ENCODE measurements at regions not wholly inside any gene's neighbourhood (a gene's known extent, or its start where the extent isn't known, plus 50 kb on each side); places are given as distances from the start of the nearest gene placed in this dataset.
"Not testable (repeated sequence)": the region's sequence is repeated elsewhere in the genome, so short reads cannot be mapped to it uniquely, and the experiment has no call there.

DNA sequence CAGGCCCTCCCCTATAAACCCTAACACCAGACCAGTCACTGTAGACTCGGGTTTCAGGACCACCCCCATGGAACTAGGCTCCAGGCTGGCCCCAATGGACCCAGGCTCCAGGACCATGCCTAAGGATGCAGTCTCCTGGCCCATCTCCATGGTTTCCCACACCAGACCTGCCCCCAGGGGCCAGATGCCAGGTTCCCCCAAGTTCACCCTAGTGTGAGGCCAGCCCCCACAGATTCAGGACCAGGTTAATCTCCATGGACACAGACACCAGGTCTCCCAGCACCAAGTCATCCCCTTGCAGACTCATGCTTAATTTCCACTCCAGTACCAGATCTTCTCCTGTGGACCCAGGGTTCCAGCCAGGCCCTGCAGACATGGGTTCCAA lies 103.8 kb upstream of the LANCL2 start:
- DNase-seq, result no peak

- not testable (repeated sequence) for DNase-seq
Observed at GRCh38 chr7:55265328-55265727, 99.8 kb upstream of the LANCL2 start.

DNA sequence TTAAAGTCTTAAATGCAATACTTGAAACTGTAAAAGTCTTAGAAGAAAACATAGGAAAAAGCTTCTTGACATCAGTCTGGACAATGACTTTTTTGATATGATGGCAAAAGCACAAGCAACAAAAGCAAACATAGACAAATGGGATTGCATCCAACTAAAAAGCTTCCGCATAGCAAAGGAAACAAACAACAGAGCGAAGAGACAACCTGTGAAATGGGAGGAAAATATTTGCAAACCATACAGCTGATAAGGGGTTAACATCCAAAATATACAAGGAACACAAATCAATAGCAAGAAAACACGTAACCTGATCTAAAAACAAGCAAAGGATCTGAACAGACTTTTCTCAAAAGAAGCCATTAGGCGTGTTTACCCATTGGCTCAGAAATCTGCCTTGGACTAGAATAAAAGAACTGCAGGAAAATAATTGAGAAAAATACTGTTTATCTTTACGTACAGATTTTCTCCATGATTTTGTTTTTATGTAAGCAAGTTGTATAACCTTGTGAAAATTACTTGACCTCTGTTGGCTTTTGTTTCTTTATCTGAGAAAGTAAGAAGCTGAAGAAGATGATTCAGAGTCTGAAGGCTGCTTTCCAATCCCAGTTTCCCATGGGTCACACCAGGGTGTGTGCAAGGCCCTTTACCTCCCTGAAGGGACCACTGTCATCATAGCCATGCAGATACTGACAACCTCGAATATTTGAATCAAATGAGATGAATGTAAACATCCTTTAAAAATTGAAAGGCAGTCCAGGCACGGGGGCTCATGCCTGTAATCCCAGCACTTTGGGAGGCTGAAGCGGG lies 99.1 kb upstream of the LANCL2 start:
- DNase-seq, result no peak

DNA sequence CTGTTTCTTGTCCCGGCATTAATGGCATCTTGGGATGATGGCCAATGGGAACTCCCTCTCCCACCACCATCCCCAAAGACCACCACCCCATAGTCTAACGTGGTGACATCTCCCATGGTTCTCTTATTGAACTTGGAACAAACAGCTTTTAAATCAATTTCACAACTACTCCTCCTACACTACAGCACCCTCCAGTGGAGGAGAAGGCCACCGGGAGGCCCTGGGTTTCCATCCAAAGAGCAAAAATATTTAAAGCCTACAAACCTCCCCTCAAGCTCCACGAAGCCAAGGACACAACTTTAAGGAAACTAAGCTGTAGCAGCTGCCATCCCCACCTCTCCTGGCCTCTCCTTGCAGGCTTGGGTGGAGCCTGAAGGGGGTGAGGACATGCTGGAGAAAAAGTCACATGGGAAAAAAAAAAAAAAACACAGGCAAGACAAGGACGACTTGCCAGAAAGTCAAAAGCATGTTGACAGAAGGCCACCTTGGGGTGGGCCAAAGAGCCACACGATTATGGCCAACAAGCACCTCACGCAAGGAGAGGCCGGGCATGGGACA lies 94.0 kb upstream of the LANCL2 start:
- DNase-seq, result no peak

DNA sequence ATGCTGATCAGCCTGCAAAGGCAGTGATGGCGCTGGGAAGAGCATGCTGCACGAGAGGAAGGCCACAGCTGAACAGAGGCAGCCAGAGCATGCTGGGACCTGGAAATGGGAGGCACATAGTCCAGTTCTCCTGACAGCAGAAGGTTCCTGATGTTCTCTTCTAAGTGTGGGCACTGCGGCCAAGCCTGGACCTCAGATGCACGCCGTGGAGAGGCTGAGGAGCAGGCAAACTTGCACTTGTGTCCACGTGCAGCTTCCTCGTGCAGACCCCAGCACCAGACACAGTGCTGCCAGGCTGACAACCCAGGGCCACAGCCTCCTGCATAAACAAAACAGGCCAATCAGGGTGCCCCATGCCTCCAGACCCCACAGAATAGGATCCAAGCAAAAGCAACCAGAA lies 93.5 kb upstream of the LANCL2 start:
- DNase-seq, result no peak

- no peak for DNase-seq
Observed at GRCh38 chr7:55272328-55272727, 92.8 kb upstream of the LANCL2 start.

DNA sequence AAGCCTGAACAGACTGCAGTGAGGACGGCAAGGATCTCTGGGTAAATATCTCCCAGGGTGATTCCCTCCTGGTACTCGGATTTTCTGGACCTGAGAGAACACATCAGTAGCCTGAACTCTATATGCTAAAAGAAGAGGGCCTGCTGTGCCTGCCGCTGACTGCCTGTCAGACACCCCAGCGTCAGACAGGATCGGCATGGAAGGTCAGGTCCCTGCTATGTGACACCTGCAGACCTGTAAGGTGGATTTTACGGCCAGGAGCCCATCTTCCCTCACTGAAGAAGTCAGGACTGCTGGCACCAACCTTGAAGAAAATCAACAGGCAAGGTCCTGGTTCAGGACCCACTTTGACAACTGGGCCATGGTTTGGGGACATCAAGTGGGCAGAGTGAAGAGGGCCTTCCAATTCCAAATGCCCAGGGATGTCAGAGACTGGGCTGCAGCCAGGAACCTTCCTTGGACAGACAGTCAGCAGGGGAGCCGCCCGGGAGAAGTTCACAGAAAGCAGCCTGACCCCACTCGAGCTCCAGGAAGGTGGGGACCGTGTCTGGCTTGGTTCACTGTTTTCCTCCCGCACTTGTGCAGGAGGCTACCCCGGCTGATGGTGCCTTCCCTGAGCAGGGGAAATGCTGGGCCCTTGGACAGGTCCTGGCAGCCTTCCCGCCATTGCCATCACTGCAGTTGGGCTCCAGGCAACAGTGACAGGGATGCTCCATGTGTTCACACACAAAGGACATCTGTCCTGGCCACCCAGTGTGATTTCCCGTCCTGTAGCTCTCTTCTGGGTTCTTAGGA lies 91.8 kb upstream of the LANCL2 start:
- DNase-seq, result no peak

DNA sequence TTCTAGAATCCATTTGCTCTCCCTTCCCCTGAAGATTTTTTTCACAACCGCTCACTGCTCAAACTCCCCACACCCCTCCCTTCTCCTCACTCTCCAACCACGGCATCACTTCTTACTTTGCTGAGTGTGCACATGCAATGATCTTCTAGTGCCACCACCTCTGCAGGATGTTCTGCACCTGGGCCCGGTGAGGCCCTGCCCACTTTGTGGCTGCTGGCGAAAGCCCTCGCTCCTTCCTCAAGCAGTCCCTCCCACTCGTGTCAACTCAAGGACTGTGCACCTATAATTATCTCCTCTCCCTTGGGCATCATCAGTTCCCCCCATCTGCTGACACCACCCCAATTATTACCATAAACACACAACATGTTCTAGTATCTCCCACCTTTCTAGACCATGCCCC lies 91.0 kb upstream of the LANCL2 start:
- DNase-seq, result no peak

- no peak for DNase-seq
Observed at GRCh38 chr7:55275291-55276200, 89.6 kb upstream of the LANCL2 start.

- DNase-seq, result no peak
Observed at GRCh38 chr7:55276572-55277295, 88.4 kb upstream of the LANCL2 start.

DNA sequence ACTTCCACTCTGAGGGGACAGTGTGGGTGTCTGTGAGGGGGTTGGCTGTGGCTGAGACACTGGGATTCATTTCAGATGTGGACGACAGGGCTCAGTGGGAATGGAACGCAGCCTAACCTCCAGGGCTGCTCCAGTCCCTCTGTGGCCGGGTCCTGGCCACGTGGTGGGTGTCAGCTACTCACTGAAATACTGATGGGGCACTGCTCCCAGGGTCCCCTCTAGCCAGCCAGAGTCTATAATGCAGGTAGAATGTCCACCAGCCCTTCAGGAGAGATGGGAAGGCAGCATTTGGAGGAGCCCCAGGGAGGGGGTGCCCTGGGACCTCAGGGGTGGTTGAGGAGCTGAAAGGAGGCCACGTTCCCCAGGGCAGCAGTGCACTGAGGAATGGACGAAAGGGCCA lies 87.2 kb upstream of the LANCL2 start:
- DNase-seq, result no peak

- no peak for DNase-seq
Observed at GRCh38 chr7:55278321-55278720, 86.8 kb upstream of the LANCL2 start.

- DNase-seq, result no peak
Observed at GRCh38 chr7:55279080-55279845, 85.9 kb upstream of the LANCL2 start.

DNA sequence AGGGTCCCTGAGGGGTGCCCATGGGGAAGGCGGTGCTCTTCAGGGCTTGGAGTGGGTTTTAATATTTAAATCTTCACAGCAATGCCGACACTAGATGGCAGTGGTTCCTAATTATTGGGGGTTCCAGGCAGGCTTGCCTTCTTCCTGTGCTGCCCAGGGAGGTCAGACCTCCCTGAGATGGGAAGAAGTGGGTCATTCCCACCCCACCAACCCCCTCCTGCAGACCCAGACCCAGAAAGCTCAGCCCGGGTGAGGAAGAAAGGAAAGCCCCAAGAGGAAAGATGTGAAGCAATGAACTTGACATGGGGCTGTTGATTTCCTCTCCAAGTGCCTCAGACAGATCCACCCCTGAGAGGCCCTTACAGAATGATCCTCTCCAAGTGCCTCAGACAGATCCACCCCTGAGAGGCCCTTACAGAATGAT lies 85.1 kb upstream of the LANCL2 start:
- peak; percentile 42 for DNase-seq

GRCh38 chr7:55285665-55286064 lies 79.5 kb upstream of the LANCL2 start:
- no peak for DNase-seq

- DNase-seq, result no peak
Observed at GRCh38 chr7:55286666-55287065, 78.5 kb upstream of the LANCL2 start.

DNA sequence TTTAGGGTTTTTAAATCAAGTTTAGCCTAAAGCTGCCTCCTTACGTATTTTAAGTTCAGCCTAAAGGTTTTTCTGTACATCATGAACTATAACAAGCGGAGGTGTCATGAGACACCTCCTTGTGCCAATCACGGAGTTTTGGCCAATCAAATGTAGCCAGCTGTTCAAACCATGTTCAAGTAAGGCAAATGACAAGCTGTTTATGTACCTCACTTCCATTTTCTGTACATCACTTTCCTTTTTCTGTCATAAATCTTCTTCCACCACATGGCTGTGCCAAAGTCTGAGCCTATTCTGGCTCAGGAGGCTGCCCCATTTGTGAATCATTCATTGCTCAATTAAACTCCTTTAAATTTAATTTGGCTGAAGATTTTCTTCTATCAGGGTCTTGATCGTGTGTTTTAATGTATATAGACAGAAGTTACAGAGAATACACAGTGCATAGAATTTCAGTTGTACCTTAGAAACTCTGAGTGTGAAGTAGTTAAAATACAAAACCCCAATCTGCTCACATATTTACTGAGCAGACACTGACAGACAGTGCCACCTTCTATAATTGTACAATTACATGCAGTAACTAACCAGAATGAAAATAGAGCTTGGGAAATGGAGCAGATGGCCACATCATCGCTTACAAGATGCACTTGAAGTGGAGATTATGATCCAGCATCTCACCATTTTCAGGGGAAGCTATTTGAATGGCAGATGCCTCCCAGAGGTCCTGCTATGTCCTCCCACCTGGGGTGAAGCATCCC lies 76.9 kb upstream of the LANCL2 start:
- DNase-seq, result peak; percentile 41

DNA sequence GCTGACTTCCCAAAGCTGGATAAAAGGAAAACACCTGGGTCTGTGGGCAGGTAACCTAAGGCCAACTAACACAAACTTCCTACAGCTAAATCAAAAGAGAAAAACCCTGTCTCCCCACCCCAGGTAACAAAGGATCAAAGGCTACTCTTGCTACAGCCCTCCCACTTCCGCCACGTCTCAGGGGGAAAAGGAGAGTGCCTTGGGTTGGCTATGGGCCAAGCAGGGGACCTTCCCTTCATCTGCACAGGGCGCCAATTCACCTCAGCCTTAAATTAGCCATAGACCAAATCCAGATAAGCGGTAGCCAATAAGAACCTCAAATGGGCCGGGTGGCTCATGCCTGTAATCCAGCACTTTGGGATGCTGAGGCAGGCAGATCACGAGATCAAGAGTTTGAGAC lies 69.1 kb upstream of the LANCL2 start:
- no peak for DNase-seq

- DNase-seq, result no peak
Observed at GRCh38 chr7:55299273-55299967, 65.7 kb upstream of the LANCL2 start.

DNA sequence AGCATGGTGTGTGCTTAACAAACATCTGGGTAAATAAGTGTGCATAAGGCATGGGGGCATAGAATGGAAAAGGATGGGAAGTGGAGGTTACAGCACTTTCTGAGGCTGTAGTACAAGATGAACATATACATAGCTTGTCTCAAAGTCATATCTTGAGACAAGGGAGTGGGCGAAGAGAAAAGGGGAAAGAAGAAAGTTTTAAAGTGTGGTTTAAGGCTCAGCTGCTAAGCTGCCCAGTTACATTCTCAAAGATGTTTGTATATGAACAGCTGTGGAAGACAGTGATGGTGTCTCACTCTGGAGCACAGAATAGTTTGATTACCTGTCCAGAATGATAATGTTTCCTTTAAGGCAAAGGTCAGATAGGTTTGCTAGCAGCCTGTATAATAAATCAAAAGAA lies 61.9 kb upstream of the LANCL2 start:
- DNase-seq, result no peak

Data from NCI-H2171 (cell line).